ENCODE measurements at regions not wholly inside any gene's neighbourhood (a gene's known extent, or its start where the extent isn't known, plus 50 kb on each side); places are given as distances from the start of the nearest gene placed in this dataset.

DNA sequence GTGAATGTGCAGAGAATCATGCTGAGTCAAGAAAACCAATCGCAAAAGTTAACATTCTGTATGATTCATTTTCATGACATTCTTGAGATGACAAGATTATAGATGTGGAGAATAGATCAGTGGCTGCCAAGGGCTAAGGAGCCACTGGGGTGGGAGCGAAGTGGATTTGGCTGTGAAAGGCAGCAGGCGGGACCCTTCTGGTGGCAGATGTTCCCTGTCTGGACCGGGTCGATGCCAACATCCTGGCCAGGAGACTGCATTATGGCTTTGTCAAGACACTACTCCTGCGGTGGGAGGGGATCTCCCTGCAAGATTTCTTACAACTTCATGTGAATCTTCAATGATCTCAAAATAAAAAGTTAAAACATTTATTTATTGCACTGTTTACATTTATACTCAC is 427.9 kb downstream of the GALR1 start:
- TF ChIP-seq EZH2 (IDR thresholded peaks at IDR 0.05; ENCODE audit: low read length) (no peak), CTCF (optimal IDR thresholded peaks at IDR 0.05 in 1 of 3, IDR thresholded peaks at IDR 0.05 in 1 of 3, conservative IDR thresholded peaks at IDR 0.05 in 1 of 3; ENCODE audit: extremely low read depth in 1 of 3, insufficient read depth in 2 of 3, low read length in 3 of 3) (no peak)
- H2AFZ ChIP-seq (ENCODE audit: control insufficient read depth, low read length), result no peak overlapping the region
- no peak for FAIRE-seq
- H4K20me1 ChIP-seq (ENCODE audit: control insufficient read depth, extremely low read depth, insufficient read depth, low read length), result no peaks in the 10 kb centered on the region
- no peaks in the 10 kb centered on the region for H3K27me3 ChIP-seq (ENCODE audit: control insufficient read depth, extremely low read depth, insufficient read depth, low read length)
- no peaks in the 10 kb centered on the region for H3K79me2 ChIP-seq (ENCODE audit: control insufficient read depth, insufficient read depth, low read length)
- H3K9me1 ChIP-seq (ENCODE audit: control insufficient read depth, extremely low read depth, insufficient read depth, low read length), result no peaks in the 10 kb centered on the region
- dilution Hi-C loops (cut with MboI; ENCODE audit: extremely low pct_ligation_motif_present, low sequenced_read_pairs), result no loop called here
- H3K9ac ChIP-seq (ENCODE audit: control insufficient read depth, extremely low read depth, insufficient read depth, low read length), result no peak overlapping the region
- DNase-seq (ENCODE audit: low read depth, low spot score), result no peak
- H3K9me3 ChIP-seq (ENCODE audit: control insufficient read depth, low read depth, low read length), result peaks cover 2% of the 10 kb centered on the region
- H3K4me3 ChIP-seq (ENCODE audit: control insufficient read depth in 2 of 3, extremely low read depth in 1 of 3, insufficient read depth in 2 of 3, low read depth in 1 of 3, low read length in 3 of 3), result no peak overlapping the region
- H3K4me2 ChIP-seq (ENCODE audit: control insufficient read depth, extremely low read depth, insufficient read depth, low read depth, low read length), result no peak overlapping the region
- no peak overlapping the region for H3K27ac ChIP-seq (ENCODE audit: control insufficient read depth, insufficient read depth, low read length)
- H3K36me3 ChIP-seq (ENCODE audit: control insufficient read depth in 2 of 2, extremely low read depth in 1 of 2, insufficient read depth in 2 of 2, low read length in 2 of 2), result no peaks in the 10 kb centered on the region
- no peaks in the 10 kb centered on the region for H3K4me1 ChIP-seq (ENCODE audit: control insufficient read depth, extremely low read depth, insufficient read depth, low read length)

- dilution Hi-C loops (cut with MboI; ENCODE audit: extremely low pct_ligation_motif_present, low sequenced_read_pairs), result no loop called here
- no peak for DNase-seq (ENCODE audit: low read depth, low spot score)
These were observed 430.2 kb downstream of the GALR1 start for GRCh38 chr18:77679869-77680268.

More at GRCh38 chr18:77679869-77680268, 430.2 kb downstream of the GALR1 start:
- Histone ChIP-seq H3K27me3 (ENCODE audit: control insufficient read depth, extremely low read depth, insufficient read depth, low read length) (no peaks in the 10 kb centered on the region), H3K27ac (ENCODE audit: control insufficient read depth, insufficient read depth, low read length) (no peak overlapping the region), H2AFZ (ENCODE audit: control insufficient read depth, low read length) (no peak overlapping the region), H3K9ac (ENCODE audit: control insufficient read depth, extremely low read depth, insufficient read depth, low read length) (no peak overlapping the region), H3K4me3 (ENCODE audit: control insufficient read depth in 2 of 3, extremely low read depth in 1 of 3, insufficient read depth in 2 of 3, low read depth in 1 of 3, low read length in 3 of 3) (no peak overlapping the region), H3K4me1 (ENCODE audit: control insufficient read depth, extremely low read depth, insufficient read depth, low read length) (no peaks in the 10 kb centered on the region), H3K79me2 (ENCODE audit: control insufficient read depth, insufficient read depth, low read length) (no peaks in the 10 kb centered on the region), H4K20me1 (ENCODE audit: control insufficient read depth, extremely low read depth, insufficient read depth, low read length) (no peaks in the 10 kb centered on the region), H3K4me2 (ENCODE audit: control insufficient read depth, extremely low read depth, insufficient read depth, low read depth, low read length) (no peak overlapping the region), H3K36me3 (ENCODE audit: control insufficient read depth in 2 of 2, extremely low read depth in 1 of 2, insufficient read depth in 2 of 2, low read length in 2 of 2) (no peaks in the 10 kb centered on the region), H3K9me3 (ENCODE audit: control insufficient read depth, low read depth, low read length) (no peaks in the 10 kb centered on the region), H3K9me1 (ENCODE audit: control insufficient read depth, extremely low read depth, insufficient read depth, low read length) (no peaks in the 10 kb centered on the region)
- no peak for FAIRE-seq
- TF ChIP-seq CTCF (optimal IDR thresholded peaks at IDR 0.05 in 1 of 3, IDR thresholded peaks at IDR 0.05 in 1 of 3, conservative IDR thresholded peaks at IDR 0.05 in 1 of 3; ENCODE audit: extremely low read depth in 1 of 3, insufficient read depth in 2 of 3, low read length in 3 of 3), result no peak
- TF ChIP-seq EZH2 (IDR thresholded peaks at IDR 0.05; ENCODE audit: low read length), result no peak

Data from keratinocyte (primary cell).